ENCODE measurements at regions not wholly inside any gene's neighbourhood (a gene's known extent, or its start where the extent isn't known, plus 50 kb on each side); places are given as distances from the start of the nearest gene placed in this dataset.

DNA sequence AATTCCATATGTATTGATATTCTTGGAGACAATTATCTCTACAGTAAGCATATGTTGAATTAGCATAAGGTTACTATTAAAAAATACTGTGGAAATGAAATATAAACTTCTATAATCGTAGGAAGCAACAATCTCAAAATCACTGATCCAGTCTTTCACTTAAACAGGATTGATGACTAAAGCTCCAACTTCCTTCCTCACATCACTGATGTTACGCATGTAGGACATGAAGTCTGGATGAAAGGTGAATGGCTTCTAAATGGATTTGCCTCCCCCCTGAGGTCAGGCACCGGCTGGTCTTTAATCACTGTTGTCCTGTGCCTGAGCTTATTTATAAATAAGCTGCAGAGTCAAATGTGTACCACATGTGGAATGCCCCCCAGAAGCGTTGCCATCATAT is 157.1 kb upstream of the NFIB start:
- H3K4me3 ChIP-seq (ENCODE audit: low read depth, low read length): no peak overlapping the region
- TF ChIP-seq, protein P1, sequence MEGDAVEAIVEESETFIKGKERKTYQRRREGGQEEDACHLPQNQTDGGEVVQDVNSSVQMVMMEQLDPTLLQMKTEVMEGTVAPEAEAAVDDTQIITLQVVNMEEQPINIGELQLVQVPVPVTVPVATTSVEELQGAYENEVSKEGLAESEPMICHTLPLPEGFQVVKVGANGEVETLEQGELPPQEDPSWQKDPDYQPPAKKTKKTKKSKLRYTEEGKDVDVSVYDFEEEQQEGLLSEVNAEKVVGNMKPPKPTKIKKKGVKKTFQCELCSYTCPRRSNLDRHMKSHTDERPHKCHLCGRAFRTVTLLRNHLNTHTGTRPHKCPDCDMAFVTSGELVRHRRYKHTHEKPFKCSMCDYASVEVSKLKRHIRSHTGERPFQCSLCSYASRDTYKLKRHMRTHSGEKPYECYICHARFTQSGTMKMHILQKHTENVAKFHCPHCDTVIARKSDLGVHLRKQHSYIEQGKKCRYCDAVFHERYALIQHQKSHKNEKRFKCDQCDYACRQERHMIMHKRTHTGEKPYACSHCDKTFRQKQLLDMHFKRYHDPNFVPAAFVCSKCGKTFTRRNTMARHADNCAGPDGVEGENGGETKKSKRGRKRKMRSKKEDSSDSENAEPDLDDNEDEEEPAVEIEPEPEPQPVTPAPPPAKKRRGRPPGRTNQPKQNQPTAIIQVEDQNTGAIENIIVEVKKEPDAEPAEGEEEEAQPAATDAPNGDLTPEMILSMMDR (conservative IDR thresholded peaks at IDR 0.05; ENCODE audit: low read depth, low read length): no peak
- no peak for DNase-seq (ENCODE audit: low read depth)

DNA sequence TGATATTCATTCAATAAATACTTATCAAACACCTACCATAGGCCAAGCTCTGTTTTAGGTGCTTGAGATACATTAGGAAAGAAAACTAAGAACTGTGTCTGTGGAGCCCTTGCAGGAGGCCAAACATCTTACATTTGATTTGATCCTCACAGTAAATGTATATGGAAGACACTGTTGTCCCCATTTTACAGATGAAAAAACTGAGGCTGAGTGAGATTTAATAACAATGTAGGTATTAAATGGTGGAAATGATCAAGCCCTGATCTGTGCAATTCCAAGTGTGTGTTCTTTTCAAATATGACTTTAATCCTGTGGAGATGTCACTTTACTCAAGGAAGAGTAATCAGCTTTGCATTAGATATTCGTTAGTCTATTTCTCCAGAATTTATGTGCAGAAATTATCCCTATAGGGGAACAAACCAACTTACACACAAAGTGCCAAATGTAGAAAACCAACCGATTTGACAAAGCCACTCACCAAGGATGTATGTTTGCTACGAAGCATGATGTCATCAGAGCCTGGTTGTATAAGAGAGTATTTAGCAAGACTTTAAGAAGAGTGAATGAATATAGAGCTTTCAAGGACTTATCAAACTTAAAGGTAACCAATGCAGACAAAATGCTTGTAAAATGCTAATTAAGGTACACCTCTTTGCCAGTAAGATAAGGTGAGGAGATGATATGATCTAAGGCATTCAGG is 153.9 kb upstream of the NFIB start:
- DNase-seq (ENCODE audit: low read depth): no peak
- TF ChIP-seq, protein P1 (conservative IDR thresholded peaks at IDR 0.05; ENCODE audit: low read depth, low read length): no peak
- H3K4me3 ChIP-seq (ENCODE audit: low read depth, low read length): no peak overlapping the region

DNA sequence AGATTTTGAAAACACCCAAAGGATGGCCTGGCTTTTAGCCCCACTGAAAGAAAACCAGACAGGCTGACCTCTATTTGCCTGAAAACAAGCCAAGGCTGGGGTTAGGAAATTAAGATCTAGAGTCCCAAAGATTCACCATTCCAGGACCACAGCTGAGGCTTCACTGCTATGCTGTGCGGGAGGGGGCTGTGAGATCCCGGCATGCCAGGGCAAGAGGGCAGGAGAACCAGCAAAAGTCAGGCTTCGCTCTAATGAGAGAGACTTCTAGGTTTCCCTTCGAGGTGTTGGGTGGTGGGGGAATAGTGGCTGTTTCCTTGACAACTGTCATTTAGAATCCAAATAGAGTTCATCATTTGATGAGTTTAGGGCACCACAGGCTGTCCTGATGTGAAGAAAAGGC is 152.9 kb upstream of the NFIB start:
- TF ChIP-seq, protein P1 (conservative IDR thresholded peaks at IDR 0.05; ENCODE audit: low read depth, low read length): no peak
- H3K4me3 ChIP-seq (ENCODE audit: low read depth, low read length): no peak overlapping the region
- no peak for DNase-seq (ENCODE audit: low read depth)

DNA sequence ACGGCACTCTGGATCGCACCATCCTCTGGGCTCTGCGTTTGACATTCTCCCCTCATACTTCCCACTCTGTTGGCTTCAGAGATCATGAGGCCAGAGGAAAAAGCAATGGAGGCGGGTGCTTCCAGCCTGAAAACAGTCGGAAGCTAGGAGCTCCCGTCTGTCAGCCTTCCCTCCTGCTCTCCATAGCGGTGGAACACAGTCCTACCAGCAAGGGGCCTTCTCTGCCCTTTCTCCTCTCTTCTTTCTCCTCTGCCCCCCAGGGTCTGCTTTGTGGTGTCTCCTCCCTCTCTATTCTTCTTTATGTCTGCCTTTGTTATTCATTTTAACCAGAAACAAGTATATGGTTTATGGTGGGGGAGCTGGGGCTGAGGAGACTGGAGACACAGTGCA is 152.5 kb upstream of the NFIB start:
- TF ChIP-seq, protein P1 (conservative IDR thresholded peaks at IDR 0.05; ENCODE audit: low read depth, low read length): no peak
- no peak for DNase-seq (ENCODE audit: low read depth)

DNA sequence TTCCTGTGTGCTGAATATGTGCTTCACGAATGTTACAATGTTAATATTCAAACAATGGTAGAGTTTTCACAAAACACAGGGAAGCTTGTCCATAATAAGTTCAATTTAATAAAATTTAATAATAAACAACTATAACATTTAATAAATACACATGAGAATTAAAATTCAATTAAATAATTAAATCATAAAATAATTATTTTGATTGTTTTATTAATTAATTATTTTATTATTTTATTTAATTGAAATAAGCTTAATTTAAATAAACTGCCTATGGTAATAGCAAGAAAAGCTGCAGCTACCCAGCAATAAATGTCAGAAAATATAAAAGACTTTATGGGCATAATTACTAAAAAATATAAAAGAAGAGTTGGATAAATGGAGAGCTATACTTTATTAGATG is 149.0 kb upstream of the NFIB start:
- TF ChIP-seq, protein P1 (conservative IDR thresholded peaks at IDR 0.05; ENCODE audit: low read depth, low read length): no peak
- DNase-seq (ENCODE audit: low read depth): no peak
- H3K4me3 ChIP-seq (ENCODE audit: low read depth, low read length): no peak overlapping the region

More for the DNA sequence above, 152.5 kb upstream of the NFIB start:
- H3K4me3 ChIP-seq (ENCODE audit: low read depth, low read length): no peak overlapping the region

DNA sequence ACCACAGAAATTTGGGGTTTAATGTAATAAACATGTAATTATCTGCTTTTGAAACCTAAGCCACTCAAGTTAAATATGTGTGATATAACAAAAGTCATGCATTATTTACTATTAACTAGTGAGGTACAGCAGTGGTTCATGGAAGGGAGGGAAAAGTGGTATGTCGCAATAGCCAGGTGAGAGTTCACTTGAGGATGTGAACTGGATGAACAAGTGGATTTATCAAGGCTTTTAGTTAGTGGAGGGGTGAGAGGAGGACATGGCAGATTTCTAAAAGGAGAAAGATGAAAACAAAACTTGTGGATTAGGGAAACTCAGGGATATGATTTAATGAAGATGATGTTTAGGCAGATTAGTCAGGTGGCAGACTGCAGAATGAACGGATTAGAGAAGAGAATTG is 141.3 kb upstream of the NFIB start:
- H3K4me3 ChIP-seq (ENCODE audit: low read depth, low read length): no peak overlapping the region
- TF ChIP-seq, protein P1 (conservative IDR thresholded peaks at IDR 0.05; ENCODE audit: low read depth, low read length): no peak
- no peak for DNase-seq (ENCODE audit: low read depth)

DNA sequence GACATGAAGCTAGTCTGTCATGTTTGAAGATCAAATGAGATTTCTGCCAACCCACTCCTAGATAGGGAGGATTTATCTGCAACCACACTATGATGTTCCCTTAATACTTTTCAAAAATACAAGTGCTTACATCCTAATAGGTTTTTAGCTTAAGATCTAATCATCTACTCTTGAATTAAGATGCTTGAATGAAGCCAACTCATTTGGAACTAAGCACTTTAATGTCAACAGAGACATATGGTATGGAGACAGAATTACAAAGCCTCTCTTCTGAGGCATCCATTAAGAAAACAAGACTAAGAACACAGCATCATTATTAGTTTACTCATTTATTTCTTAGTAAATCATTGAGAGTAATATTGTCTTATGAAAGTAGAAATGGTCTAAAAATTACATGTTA is 139.3 kb upstream of the NFIB start:
- H3K4me3 ChIP-seq (ENCODE audit: low read depth, low read length): no peak overlapping the region
- TF ChIP-seq, protein P1 (conservative IDR thresholded peaks at IDR 0.05; ENCODE audit: low read depth, low read length): no peak
- DNase-seq (ENCODE audit: low read depth): no peak

Measured in choroid plexus epithelial cell (primary cell).